HEK293T (cell line): ENCODE measurements at regions not wholly inside any gene's neighbourhood (a gene's known extent, or its start where the extent isn't known, plus 50 kb on each side); places are given as distances from the start of the nearest gene placed in this dataset.

ENCODE experiments used
- CTCF ChIA-PET: fragments of 350-600 bp; formaldehyde crosslinking; extraction: SDS; loops from one replicate; lab custom pipeline; 2021; ENCODE audit warnings: antibody characterized with exemption, inconsistent platforms; lab: Yijun Ruan, JAX
- POLR2A ChIA-PET: fragments of 350-600 bp; formaldehyde crosslinking; extraction: SDS; loops from one replicate; lab custom pipeline; 2020; ENCODE audit warnings: antibody characterized with exemption, inconsistent platforms; lab: Yijun Ruan, JAX
- DNase-seq: peaks from one replicate; pipeline ENCODE4 v3.0.0; 2012; ENCODE audit warnings: mixed read lengths; ENCODE audit errors: extremely low spot score
- ARNT ChIP-seq: fragments of 450-650 bp; IDR thresholded peaks from 2 replicates; pipeline ENCODE4 v1.6.1; 2017; ENCODE audit warnings: mild to moderate bottlenecking
- BHLHE40 ChIP-seq: fragments of 450-650 bp; IDR thresholded peaks from 2 replicates; pipeline ENCODE4 v1.6.1; 2016; ENCODE audit warnings: mild to moderate bottlenecking, moderate library complexity, borderline replicate concordance
- CTBP1 ChIP-seq: fragments of 450-650 bp; IDR thresholded peaks from 2 replicates; pipeline ENCODE4 v1.6.1; 2016; ENCODE audit warnings: borderline replicate concordance
- ELF4 ChIP-seq: fragments of 450-650 bp; IDR thresholded peaks from 2 replicates; pipeline ENCODE4 v1.6.1; 2017; ENCODE audit warnings: antibody characterized with exemption
- FOXA1 ChIP-seq: fragments of 450-650 bp; IDR thresholded peaks from 2 replicates; pipeline ENCODE4 v1.6.1; 2016; ENCODE audit warnings: mild to moderate bottlenecking
- FOXK2 ChIP-seq: fragments of 450-650 bp; IDR thresholded peaks from 2 replicates; pipeline ENCODE4 v1.6.1; 2016; ENCODE audit warnings: mild to moderate bottlenecking
- FOXM1 ChIP-seq: fragments of 450-650 bp; IDR thresholded peaks from 2 replicates; pipeline ENCODE4 v1.6.1; 2017; ENCODE audit warnings: mild to moderate bottlenecking, borderline replicate concordance
- HDGF ChIP-seq: fragments of 450-650 bp; IDR thresholded peaks from 2 replicates; pipeline ENCODE4 v1.6.1; 2017; ENCODE audit warnings: antibody characterized with exemption, borderline replicate concordance
- L3MBTL2 ChIP-seq: fragments of 450-650 bp; conservative IDR thresholded peaks from 2 replicates; pipeline ENCODE4 v1.6.1; 2016; ENCODE audit warnings: mild to moderate bottlenecking
- LEF1 ChIP-seq: fragments of 450-650 bp; IDR thresholded peaks from 2 replicates; pipeline ENCODE4 v1.6.1; 2017; ENCODE audit warnings: mild to moderate bottlenecking, borderline replicate concordance
- NFRKB ChIP-seq: fragments of 450-650 bp; IDR thresholded peaks from 2 replicates; pipeline ENCODE4 v1.6.1; 2016; ENCODE audit warnings: mild to moderate bottlenecking, moderate library complexity
- SP1 ChIP-seq: fragments of 450-650 bp; IDR thresholded peaks from 2 replicates; pipeline ENCODE4 v1.6.1; 2017
- SUZ12 ChIP-seq: fragments of 450-650 bp; IDR thresholded peaks from 2 replicates; pipeline ENCODE4 v1.6.1; 2016; ENCODE audit warnings: mild to moderate bottlenecking
- TARDBP ChIP-seq: fragments of 450-650 bp; IDR thresholded peaks from 2 replicates; pipeline ENCODE4 v1.6.1; 2016
- ZNF384 ChIP-seq: fragments of 450-650 bp; IDR thresholded peaks from 2 replicates; pipeline ENCODE4 v1.6.1; 2016
- TF ChIP-seq, protein P1 (sequence below): fragments of 450-650 bp; IDR thresholded peaks from 2 replicates; pipeline ENCODE4 v1.6.1; 2016

DNA sequence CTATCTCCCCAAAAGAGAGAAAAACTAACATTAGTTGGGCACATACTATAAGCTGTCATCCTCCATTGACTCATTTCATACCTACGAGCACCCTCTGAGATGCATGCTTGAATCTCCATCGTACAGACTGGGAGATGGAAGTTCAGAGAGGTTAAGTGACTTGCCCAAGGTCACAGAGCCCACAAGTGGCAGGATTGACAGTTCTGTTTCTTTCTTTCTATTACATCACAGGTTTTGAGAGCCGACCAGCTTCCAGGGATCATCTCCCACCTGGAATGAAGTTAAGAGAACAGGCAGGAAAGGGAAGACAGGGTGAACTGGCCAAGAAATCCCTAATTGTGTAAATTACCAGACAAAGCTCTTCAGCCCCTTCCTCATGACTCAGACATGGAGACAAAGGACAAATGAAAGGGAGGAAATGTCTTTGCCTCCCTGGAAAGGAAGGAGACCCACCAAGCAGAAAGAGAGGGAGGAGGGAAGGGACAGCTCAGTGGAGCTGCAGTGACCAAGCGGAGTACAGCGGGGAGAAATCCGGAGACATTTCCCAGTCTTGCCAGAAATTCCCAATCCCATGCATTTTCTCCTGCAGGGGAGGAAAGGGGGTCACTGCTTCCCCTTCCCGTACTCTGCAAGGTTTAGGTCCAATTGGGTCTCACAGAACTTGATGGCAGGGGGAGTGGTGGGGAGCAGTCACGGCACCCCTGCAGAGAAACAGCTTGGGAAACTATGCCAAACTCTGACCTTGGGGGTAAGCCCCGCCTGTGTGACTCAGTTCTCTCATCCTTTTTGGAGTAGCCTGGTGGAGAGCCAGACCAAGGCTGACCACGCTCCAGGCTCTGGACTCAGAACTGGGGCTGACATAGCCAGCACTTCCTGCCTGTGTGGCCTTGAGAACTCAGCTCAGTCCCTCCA is 154.3 kb downstream of the ANKRD60 start:
- ChIA-PET POLR2A (no interaction called here), CTCF (interaction anchor here (2.0 kb wide), 1 partner anchor 13 kb away, joined by 9 read pairs; no protein-coding TSS in a partner anchor)
- TF ChIP-seq ZNF384 (no peak), HDGF (no peak), SP1 (no peak), L3MBTL2 (no peak), SUZ12 (no peak), ARNT (no peak), NFRKB (no peak), CTBP1 (no peak), BHLHE40 (no peak), FOXA1 (no peak), TARDBP (no peak), LEF1 (no peak)
- TF ChIP-seq, protein P1, sequence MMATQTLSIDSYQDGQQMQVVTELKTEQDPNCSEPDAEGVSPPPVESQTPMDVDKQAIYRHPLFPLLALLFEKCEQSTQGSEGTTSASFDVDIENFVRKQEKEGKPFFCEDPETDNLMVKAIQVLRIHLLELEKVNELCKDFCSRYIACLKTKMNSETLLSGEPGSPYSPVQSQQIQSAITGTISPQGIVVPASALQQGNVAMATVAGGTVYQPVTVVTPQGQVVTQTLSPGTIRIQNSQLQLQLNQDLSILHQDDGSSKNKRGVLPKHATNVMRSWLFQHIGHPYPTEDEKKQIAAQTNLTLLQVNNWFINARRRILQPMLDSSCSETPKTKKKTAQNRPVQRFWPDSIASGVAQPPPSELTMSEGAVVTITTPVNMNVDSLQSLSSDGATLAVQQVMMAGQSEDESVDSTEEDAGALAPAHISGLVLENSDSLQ, result no peak

DNA sequence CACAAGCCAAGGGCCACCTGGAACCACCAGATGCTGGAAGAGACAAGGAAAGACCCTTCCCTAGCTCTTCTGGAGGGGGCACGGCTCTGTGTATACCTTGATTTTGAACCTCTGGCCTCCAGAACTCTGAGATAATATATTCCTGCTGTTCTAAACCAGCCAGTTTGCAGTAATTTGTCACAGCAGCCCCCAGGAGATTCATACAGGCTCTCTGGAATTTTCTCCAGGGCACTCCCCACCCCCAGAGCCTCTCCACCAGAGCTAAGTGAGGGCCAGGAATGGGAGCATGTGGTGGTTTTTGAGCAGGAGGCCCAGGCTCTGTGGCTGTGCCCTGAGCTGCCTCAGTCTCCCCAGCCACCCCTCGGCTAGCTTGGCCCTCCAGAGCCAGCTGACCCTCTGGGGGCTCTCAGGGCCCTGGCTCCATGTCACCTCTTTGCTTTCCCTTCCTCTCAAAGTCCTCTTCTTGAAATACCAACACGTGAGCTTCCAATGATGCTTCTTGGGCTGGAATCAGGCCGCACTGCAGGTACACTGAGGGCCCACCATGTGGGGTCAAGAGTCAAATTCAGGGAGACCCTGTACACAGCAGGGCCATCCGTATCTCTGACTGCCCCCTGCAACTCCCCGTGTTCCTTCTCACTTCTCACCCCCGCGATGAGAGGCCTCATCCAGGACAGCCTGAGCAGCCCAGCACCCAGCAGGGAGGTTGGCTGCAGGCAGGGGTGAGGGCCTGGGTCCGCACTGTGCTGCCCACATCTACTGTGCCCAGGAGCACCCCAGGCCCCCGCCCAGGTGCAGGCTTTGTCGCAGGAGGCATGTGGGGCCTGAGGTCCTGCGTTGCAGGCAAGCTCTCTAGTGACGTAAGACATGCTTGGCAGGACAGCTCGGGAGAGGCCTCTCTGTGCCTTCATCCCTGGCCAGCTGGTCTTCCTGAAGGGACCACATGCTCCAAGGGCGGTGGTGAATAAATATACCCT is 155.5 kb downstream of the ANKRD60 start:
- no peak for TF ChIP-seq ARNT
- TF ChIP-seq NFRKB, result no peak
- no peak for TF ChIP-seq SUZ12
- no peak for TF ChIP-seq SP1
- TF ChIP-seq CTBP1, result no peak
- TF ChIP-seq ELF4, result no peak
- TF ChIP-seq LEF1, result no peak
- POLR2A ChIA-PET, result no interaction called here
- DNase-seq, result no peak
- CTCF ChIA-PET, result no interaction called here

More for the DNA sequence above, 154.3 kb downstream of the ANKRD60 start:
- no peak for DNase-seq

DNA sequence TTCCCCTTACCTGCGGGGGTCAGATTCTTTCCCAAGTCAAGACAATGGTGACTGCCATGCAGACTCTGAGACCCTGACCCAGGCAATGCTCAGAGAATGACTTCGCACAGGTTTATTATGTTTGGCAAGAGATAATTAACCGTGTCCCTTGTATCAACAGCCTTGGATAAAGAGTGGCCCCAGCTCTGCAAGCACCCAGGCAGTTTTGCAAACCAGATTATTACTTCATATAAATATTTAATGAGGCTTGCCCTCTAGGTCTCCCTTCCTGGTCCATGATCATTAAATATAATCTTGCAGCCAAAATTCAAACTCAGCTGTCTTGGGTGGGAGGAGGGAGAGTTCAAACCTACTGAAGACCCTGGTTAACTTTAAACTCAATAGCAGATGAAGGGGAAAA is 156.5 kb downstream of the ANKRD60 start:
- DNase-seq, result no peak
- ChIA-PET POLR2A (no interaction called here), CTCF (no interaction called here)
- TF ChIP-seq NFRKB (no peak), HDGF (no peak), ELF4 (no peak), TARDBP (no peak), SP1 (no peak), SUZ12 (no peak)
- TF ChIP-seq, protein P1, result no peak

DNA sequence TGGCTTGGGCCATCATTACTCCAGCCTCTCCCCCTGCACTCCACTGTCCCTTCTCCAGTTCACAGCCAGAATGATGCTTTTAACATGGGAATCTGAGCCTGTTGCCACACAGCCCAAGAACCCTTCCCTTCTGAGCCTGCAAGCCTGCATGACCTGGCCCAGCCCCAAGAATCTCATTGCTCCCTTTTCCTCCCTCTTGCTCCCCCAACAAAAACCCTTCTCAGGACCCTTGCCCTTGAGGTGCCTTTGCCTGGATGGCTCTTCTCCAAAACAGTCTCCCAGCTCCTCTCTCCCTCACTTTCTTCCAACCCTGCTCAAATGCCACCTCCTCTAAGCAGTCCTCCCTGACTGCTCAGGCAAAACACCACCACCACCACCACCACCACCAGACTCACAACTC is 157.2 kb downstream of the ANKRD60 start:
- ChIA-PET POLR2A (no interaction called here), CTCF (no interaction called here)

GRCh38 chr20:58070664-58071196 is 157.7 kb downstream of the ANKRD60 start:
- POLR2A ChIA-PET, result no interaction called here
- CTCF ChIA-PET, result no interaction called here
- DNase-seq, result no peak
- TF ChIP-seq FOXA1 (no peak), ELF4 (no peak), ARNT (no peak), BHLHE40 (no peak), L3MBTL2 (no peak), ZNF384 (no peak), HDGF (no peak), TARDBP (no peak), FOXK2 (no peak), CTBP1 (no peak), SP1 (no peak)
- TF ChIP-seq, protein P1, result no peak

More for the DNA sequence above, 157.2 kb downstream of the ANKRD60 start:
- DNase-seq, result no peak
- TF ChIP-seq FOXK2, result no peak
- TF ChIP-seq LEF1, result no peak
- no peak for TF ChIP-seq FOXA1
- no peak for TF ChIP-seq L3MBTL2
- TF ChIP-seq TARDBP, result no peak
- TF ChIP-seq SP1, result no peak
- no peak for TF ChIP-seq ELF4
- TF ChIP-seq FOXM1, result no peak
- TF ChIP-seq SUZ12, result no peak
- TF ChIP-seq ZNF384, result no peak
- TF ChIP-seq, protein P1, result no peak
- no peak for TF ChIP-seq BHLHE40
- no peak for TF ChIP-seq CTBP1
- TF ChIP-seq HDGF, result no peak
